AG04450 (cell line): ENCODE measurements at regions not wholly inside any gene's neighbourhood (a gene's known extent, or its start where the extent isn't known, plus 50 kb on each side); places are given as distances from the start of the nearest gene placed in this dataset.

Source experiments
- CTCF ChIA-PET: fragments of 300-600, 350-600 bp; formaldehyde crosslinking; extraction: SDS; loops from one replicate; lab custom pipeline; 2022; ENCODE audit warnings: antibody characterized with exemption, inconsistent platforms; lab: Charles Lee
- POLR2A ChIA-PET: fragments of 350-600 bp; formaldehyde crosslinking; extraction: SDS; loops from one replicate; lab custom pipeline; 2021; ENCODE audit warnings: antibody characterized with exemption, inconsistent platforms; lab: Yijun Ruan, JAX
- DNase-seq: peaks from one replicate; pipeline ENCODE4 v3.0.0-alpha.2; 2011; ENCODE audit warnings: low read depth, low spot score
- H3K27ac ChIP-seq: one replicate; pipeline ENCODE4 v1.5.1; 2012; ENCODE audit warnings: low read depth, low read length, control low read depth
- H3K27me3 ChIP-seq: one replicate; pipeline ENCODE4 v1.6.0; 2012; ENCODE audit warnings: low read length; ENCODE audit not compliant: control insufficient read depth, insufficient read depth
- H3K4me3 ChIP-seq: 2 replicates; pipeline ENCODE4 v1.5.1; 2011; ENCODE audit warnings: mild to moderate bottlenecking, low read depth, low read length, control low read depth
- H3K9me3 ChIP-seq: 2 replicates; pipeline ENCODE4 v1.5.1; 2012; ENCODE audit warnings: low read length; ENCODE audit not compliant: control insufficient read depth, insufficient read depth
- CTCF ChIP-seq: IDR thresholded peaks from 2 replicates; pipeline ENCODE4 v1.5.1; 2011; ENCODE audit warnings: low read depth, low read length, control low read depth, inconsistent platforms

- ChIA-PET POLR2A (no interaction called here), CTCF (no interaction called here)
- Histone ChIP-seq H3K9me3 (peaks cover 11% of the 10 kb centered on the region), H3K4me3 (no peak overlapping the region), H3K27me3 (no peaks in the 10 kb centered on the region), H3K27ac (no peak overlapping the region)
- DNase-seq, result no peak
- TF ChIP-seq CTCF, result no peak
Measured at GRCh38 chr18:53601344-53601743, 623.1 kb downstream of the MBD2 start.

GRCh38 chr18:53586923-53587322 lies 637.5 kb downstream of the MBD2 start:
- Histone ChIP-seq H3K9me3 (no peaks in the 10 kb centered on the region; the same call in 1 of the 2 replicates), H3K27ac (no peak overlapping the region), H3K4me3 (no peak overlapping the region), H3K27me3 (no peaks in the 10 kb centered on the region)
- TF ChIP-seq CTCF, result no peak
- no peak for DNase-seq
- CTCF ChIA-PET, result no interaction called here
- POLR2A ChIA-PET, result no interaction called here
